HUDEP-2 (cell line): ENCODE measurements at regions not wholly inside any gene's neighbourhood (a gene's known extent, or its start where the extent isn't known, plus 50 kb on each side); places are given as distances from the start of the nearest gene placed in this dataset.

Experiments used
- DNase-seq, 76 experiments: peaks; one replicate each; lab custom pipeline; 2025; ENCODE audit not compliant: unreplicated experiment in 76 of 76; lab: John Stamatoyannopoulos, UW

DNA sequence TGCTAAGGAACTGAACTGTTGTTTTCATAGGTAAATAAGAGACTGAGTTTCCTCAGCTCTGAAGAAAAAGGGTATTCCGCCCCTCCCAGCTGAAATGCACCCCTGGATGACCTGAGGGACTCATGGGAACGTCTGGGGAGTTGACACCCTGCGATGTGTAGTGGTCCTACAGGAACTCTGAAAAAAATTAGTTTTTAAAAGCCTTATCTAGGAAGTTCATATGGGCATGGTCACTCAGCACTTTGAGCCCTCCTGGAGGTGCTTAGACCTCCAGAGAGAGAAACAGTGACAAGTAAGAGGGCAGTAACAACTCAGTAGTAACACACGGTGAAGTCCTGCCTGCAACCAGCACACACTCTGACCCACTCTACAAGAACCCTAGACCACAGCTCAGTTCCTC lies 91.2 kb upstream of the CNOT2 start:
- no peak for DNase-seq

DNA sequence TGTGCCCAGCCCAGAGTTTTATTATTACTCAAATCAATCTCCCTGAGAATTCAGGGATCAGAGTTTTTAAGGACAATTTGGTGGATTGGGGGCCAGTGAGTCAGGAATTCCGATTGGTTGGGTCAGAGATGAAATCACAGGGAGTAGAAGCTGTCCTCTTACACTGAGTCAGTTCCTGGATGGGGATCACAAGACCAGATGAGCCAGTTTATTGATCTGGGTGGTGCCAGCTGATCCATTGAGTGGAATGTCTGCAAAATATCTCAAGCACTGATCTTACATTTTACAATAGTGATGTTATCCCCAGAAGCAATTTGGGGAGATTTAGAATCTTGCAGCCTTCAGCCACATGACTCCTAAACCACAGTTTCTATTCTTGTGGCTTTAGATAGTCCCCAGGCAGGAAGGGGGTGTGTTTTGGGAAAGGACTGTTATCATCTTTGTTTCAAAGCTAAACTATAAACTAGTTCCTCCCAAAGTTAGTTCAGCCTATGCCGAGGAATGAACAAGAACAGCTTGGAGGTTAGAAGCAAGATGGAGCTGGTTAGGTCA lies 89.1 kb upstream of the CNOT2 start:
- no peak for DNase-seq

DNA sequence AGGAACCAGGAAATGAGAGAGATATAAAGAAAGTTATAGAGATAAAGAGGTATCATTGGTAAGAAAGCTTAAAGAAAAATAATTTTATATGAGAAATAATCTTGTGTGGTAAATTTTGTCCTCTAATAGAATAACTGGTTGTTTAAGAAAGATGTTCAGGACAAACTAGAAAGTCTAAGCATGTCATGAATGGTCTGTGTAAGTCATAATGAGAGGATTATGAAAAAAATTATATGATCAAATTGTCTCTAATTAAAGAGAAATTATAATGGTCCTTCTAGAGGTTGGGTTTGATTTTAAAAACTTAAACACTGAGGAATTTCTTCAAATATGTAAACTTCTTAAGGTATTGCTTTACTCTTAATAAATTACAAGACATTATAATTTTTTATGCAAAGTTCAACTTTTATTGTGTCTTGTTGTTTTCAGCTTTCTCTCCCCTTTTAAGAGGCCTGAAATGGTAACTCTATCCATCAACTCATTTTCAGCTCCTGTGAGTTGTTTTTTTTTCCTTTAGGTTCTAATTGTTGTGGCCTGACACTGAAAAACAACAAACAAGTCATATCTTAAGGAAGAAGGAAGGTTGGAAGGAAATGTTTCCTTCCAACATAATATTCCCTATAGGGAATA lies 88.2 kb upstream of the CNOT2 start:
- DNase-seq: no peak

DNA sequence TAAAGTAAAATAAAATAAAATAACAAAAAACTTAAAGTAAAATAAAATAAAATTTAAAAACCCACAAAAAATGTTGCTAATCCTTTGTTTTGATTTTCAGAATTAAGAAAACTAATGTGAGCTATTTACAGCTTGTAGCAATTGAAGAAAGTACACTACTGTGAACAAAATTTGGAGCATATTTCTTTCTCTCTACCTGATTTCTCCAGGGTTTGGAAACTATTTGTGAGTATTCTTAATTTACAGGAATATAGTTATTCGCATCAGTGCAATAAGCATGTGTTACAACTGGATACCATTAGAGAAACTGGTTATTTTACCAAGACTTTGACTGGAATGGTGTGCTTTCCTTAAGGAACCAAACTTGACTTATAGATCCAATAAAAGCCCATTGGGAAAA lies 86.1 kb upstream of the CNOT2 start:
- no peak for DNase-seq

GRCh38 chr12:70165450-70165849 lies 77.8 kb upstream of the CNOT2 start:
- no peak for DNase-seq

DNA sequence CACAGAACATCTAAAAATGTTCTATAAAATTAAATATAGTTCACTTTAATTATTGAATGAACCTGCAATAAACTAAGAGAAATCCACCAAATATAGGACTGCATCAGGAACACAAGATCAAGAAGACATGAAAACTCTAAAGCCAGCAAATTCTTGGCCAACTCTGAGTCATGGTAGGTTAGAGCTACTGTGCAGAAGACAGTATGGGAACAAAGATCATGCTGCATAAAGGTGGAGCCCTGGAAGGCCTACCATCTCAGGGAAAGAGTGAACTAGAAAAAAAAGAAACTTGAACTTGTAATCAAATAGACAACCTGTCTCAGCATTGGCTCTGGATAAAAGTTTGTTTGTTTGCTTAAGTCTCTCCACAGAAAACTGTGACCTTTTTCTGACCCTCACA lies 66.9 kb upstream of the CNOT2 start:
- DNase-seq: no peak

DNA sequence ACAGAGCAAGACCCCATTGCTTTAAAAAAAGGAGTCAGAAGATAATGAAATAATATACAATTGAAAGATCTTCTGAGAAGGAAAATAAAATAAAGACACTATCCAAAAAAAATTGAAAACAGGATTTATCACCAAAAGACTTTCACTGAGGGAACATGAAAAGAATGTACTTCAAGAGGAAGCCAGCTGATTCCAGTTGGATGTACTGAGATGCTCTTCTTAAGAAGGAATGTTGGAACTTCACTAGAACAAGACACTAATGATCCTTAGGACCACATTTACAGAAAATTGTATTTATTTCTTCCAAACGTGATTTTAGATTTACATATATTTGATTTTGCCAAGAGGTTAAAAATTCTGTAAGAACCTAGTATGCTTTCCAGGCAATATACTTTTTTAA lies 65.6 kb upstream of the CNOT2 start:
- no peak for DNase-seq

- no peak for DNase-seq
Observed at GRCh38 chr12:70178038-70178437, 65.2 kb upstream of the CNOT2 start.

GRCh38 chr12:70180130-70180529 lies 63.1 kb upstream of the CNOT2 start:
- no peak for DNase-seq

DNA sequence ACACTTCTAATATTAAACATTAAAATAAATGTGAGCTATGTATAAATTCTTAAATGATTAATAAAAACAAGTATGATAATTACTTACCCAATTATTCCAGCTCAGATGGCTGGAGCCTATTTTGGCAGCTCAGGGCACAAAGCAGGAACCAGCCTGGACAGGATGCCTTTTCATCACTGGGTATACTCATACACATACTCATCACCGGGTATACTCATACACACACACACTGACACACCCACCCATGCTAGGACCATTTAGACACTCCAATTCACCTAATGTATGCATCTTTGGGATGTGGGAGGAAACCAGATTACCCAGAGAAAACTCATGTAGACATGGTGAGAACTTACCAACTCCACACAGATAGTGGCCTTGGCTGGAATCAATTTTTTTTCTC lies 57.9 kb upstream of the CNOT2 start:
- DNase-seq: no peak

DNA sequence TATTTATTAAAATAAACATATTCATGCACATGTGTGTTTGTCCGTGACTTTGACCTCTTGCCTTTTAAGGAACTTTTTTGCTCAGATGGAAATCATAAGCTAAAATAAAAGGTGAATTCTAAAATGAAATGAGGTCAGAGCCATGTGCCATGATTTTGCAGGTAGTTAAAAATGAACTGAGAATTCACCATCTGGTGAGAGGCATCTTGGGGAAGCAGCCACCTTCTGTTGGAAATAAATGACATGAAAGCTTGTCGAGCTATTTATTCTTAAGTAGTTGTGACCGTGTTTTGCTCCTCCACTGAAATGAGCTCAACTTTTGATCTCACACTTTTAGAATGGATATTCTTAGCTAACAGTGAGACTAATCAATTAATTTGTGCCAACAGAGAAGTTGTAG lies 56.8 kb upstream of the CNOT2 start:
- DNase-seq: no peak

- no peak for DNase-seq
Observed at GRCh38 chr12:70190262-70191010, 52.8 kb upstream of the CNOT2 start.
